Esophagus squamous epithelium (tissue), 5 donors: ENCODE measurements at regions not wholly inside any gene's neighbourhood (a gene's known extent, or its start where the extent isn't known, plus 50 kb on each side); places are given as distances from the start of the nearest gene placed in this dataset.

Source experiments
- DNase-seq: peaks from one replicate; lab custom pipeline; 2025; lab: John Stamatoyannopoulos, UW
- H3K27ac ChIP-seq, 4 donors: fragments of 200-600 bp; sonication (generic); one replicate each; pipeline ENCODE4 v1.5.1; 2016 to 2019; ENCODE audit warnings: mild to moderate bottlenecking in 1 of 4
- H3K27me3 ChIP-seq, 4 donors: fragments of 200-600 bp; sonication (generic); 1 replicate in 3 of 4; 2 replicates in 1 of 4; pipeline versions ENCODE4 v1.5.1 to v1.6.0; 2017 to 2021; ENCODE audit warnings: antibody characterized with exemption in 1 of 4
- H3K36me3 ChIP-seq, 3 donors: fragments of 200-600 bp; sonication (generic); one replicate each; pipeline ENCODE4 v1.5.1; 2016 to 2019
- H3K4me1 ChIP-seq, 3 donors: fragments of 200-600 bp; sonication (generic); one replicate each; pipeline ENCODE4 v1.5.1; 2017 to 2019
- H3K4me3 ChIP-seq, 4 donors: fragments of 200-600 bp; sonication (generic); 1 replicate in 3 of 4; 2 replicates in 1 of 4; pipeline ENCODE4 v1.5.1; 2016 to 2019; ENCODE audit warnings: mild to moderate bottlenecking in 2 of 4, moderate library complexity in 1 of 4
- H3K9me3 ChIP-seq, 3 donors: fragments of 200-600 bp; sonication (generic); one replicate each; pipeline ENCODE4 v1.5.1; 2016 to 2019
- POLR2A ChIP-seq, 4 donors: fragments of 450-650 bp; IDR thresholded peaks; one replicate each; pipeline ENCODE4 v1.6.1; 2017; ENCODE audit warnings: antibody characterized with exemption in 4 of 4, mild to moderate bottlenecking in 4 of 4, moderate library complexity in 3 of 4
- WGBS, 2 donors: methylation state at CpG; one replicate each; pipeline ENCODE4 v1.1.5; 2018; 5-methylcytosine and 5-hydroxymethylcytosine counted together
- intact Hi-C: fragments of 100-400 bp; cut with DNase I; formaldehyde crosslinking; loops from one replicate; pipeline ENCODE4 v1.15.0; 2022
- TF ChIP-seq, protein P1 (sequence below), 6 experiments: fragments of 450-650 bp in 4 of 6; fragments of 200-600 bp in 2 of 6; sonication (generic) in 2 of 6; IDR thresholded peaks; one replicate each; pipeline ENCODE4 v1.5.1; 2016 to 2019; ENCODE audit warnings: antibody characterized with exemption in 6 of 6, mild to moderate bottlenecking in 4 of 6, moderate library complexity in 4 of 6
- donor health status: DM: yes; HTN: yes; CAD: no.

DNA sequence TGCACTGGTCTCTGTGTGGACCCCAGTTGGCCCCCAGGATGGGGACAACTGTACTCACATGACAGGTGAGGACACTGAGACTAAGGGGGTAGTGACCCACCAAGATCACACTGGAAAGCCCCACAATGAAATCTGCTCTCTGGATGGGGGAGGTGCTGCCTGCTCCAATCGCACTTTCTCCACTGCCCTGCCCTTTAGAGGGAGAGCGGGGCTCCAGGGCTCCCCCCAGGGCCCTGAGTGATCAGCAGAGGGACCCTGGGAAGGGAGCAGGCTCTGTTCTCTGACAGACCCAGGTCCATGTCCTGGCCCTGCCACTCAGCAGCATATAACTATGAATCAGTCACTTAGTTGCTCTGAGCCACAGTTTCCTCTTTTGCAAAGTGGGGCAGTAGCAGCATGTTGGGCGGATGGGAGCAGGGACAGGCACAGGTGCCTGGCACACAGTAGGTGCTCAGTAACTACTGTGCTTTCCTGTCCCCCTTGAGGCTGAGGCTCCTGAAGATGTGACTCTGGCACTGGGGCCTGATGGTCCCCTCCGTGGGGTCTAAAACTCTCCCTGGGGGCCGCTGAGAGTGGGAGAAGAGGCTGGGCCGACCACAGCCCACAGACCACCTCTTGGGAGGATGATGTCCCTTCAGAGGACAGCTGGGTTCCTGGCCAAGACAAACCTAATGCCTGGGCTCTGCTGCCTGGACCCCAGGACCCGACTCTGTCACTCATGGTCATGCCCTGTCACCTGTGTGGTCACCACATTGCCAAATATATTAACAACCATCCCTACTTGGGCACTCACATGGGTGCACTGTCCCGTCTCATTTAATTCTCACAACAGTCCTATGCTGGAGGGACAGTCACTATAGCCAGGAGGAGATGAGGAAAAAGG is 222.7 kb downstream of the PTPRU start:
- TF ChIP-seq POLR2A (IDR thresholded peaks at IDR 0.05): no peak
- TF ChIP-seq, protein P1, sequence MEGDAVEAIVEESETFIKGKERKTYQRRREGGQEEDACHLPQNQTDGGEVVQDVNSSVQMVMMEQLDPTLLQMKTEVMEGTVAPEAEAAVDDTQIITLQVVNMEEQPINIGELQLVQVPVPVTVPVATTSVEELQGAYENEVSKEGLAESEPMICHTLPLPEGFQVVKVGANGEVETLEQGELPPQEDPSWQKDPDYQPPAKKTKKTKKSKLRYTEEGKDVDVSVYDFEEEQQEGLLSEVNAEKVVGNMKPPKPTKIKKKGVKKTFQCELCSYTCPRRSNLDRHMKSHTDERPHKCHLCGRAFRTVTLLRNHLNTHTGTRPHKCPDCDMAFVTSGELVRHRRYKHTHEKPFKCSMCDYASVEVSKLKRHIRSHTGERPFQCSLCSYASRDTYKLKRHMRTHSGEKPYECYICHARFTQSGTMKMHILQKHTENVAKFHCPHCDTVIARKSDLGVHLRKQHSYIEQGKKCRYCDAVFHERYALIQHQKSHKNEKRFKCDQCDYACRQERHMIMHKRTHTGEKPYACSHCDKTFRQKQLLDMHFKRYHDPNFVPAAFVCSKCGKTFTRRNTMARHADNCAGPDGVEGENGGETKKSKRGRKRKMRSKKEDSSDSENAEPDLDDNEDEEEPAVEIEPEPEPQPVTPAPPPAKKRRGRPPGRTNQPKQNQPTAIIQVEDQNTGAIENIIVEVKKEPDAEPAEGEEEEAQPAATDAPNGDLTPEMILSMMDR (IDR thresholded peaks at IDR 0.05): no peak
- no peak overlapping the region for H3K27ac ChIP-seq
- no peaks in the 10 kb centered on the region for H3K36me3 ChIP-seq
- intact Hi-C loops: no loop called here
- DNase-seq: no peak
- H3K4me3 ChIP-seq: no peak overlapping the region
- H3K27me3 ChIP-seq: peaks cover 0 to 46% (median 0%) of the 10 kb centered on the region in 4 donors
- no peaks in the 10 kb centered on the region for H3K4me1 ChIP-seq
- H3K9me3 ChIP-seq: no peaks in the 10 kb centered on the region
- WGBS, 2 donors: 56 to 57% methylated on average over 2 to 6 of the region's 8 CpGs

DNA sequence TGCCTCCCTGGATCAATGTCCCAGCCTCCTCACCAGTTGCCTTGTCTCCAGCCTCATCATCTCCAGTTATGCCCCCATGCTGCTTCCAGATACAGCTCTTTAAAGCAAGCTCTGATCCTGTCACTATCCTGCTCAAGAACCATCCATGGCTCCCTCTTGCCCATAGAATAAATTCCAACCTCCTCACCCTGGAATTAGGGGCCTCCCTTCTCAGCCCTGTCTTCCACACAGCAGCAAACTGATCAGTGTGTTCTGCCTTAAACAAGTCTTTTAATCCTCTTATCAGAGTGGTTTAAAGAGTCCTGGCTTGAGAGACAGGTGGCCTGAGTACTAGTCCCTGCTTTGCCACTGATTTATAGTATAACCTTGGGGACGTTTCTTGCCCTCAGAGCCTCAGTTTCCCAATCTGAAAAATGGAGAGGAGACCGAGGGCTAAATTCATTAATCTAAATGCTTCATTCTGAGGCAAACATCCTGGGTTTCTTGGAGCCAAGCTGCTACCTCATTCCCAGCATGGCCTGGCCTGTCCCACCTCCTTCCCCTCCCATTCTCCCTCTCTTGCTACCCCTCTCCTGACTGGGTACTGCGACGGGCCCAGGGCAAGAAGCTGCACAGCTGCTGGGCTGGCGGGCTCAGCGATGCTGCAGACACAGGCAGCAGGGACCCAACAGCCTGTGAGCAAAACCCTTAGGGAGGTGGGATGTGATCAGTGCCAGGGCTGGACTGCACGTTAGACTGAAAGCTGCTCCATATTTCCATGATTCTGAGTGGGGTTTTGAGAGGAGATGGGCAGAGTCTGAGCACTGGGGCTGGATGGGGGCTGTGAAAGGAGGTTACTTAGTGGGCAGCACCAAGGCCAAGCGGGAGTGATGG is 221.4 kb downstream of the PTPRU start:
- peaks cover 0 to 7% (median 0%) of the 10 kb centered on the region in 3 donors for H3K4me1 ChIP-seq
- TF ChIP-seq, protein P1 (IDR thresholded peaks at IDR 0.05): no peak
- no peak for TF ChIP-seq POLR2A (IDR thresholded peaks at IDR 0.05)
- intact Hi-C loops: no loop called here
- H3K27me3 ChIP-seq: peaks cover 0 to 46% (median 0%) of the 10 kb centered on the region in 4 donors
- no peaks in the 10 kb centered on the region for H3K9me3 ChIP-seq
- no peak overlapping the region for H3K27ac ChIP-seq
- no peaks in the 10 kb centered on the region for H3K36me3 ChIP-seq
- no peak overlapping the region for H3K4me3 ChIP-seq
- no peak for DNase-seq
- WGBS, 2 donors: 40 to 42% methylated on average over 4 of the region's 8 CpGs

DNA sequence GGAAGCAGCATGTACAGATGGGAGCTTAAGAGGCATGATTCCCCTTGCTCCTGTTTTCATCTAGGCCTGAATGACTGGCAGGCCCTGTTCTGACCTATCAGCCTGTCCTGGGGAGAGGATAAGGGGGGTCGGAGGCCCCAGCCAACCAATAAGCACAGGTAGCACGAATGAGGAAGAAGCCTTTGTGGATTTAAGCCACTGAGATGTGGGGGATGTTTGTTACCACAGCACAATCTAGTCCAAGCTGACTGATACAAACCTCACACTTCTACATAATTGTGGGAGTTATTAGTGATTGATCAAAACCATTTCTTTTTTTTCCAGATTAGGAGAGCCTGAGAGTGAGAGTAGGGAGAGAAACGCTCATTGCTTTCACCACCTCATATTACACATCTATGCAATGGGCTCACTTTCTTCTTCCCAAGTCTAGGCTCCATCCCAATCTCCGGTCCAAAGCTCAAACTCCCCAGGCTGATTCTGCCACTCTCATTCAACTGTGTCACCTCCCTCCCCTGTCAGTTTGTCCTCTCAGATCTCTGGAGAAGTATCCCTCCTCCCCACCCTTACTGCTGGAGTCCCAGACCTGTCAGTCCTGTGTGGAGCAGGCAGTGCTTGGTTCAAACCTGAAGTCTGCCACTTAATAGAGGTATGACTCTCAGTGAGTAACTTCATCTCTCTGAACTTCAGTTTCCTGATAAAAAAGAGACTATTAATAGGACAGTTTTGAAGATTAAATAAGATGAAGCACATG is 220.5 kb downstream of the PTPRU start:
- TF ChIP-seq, protein P1 (IDR thresholded peaks at IDR 0.05): no peak
- no peak for TF ChIP-seq POLR2A (IDR thresholded peaks at IDR 0.05)
- intact Hi-C loops: no loop called here
- Histone ChIP-seq H3K9me3 (no peaks in the 10 kb centered on the region), H3K27ac (no peak overlapping the region), H3K4me3 (no peak overlapping the region), H3K4me1 (peaks cover 0 to 7% (median 0%) of the 10 kb centered on the region in 3 donors), H3K27me3 (peaks cover 0 to 46% (median 0%) of the 10 kb centered on the region in 4 donors), H3K36me3 (no peaks in the 10 kb centered on the region)
- WGBS, 2 donors: 79 to 85% methylated on average over 2 to 4 of the region's 4 CpGs
- no peak for DNase-seq

DNA sequence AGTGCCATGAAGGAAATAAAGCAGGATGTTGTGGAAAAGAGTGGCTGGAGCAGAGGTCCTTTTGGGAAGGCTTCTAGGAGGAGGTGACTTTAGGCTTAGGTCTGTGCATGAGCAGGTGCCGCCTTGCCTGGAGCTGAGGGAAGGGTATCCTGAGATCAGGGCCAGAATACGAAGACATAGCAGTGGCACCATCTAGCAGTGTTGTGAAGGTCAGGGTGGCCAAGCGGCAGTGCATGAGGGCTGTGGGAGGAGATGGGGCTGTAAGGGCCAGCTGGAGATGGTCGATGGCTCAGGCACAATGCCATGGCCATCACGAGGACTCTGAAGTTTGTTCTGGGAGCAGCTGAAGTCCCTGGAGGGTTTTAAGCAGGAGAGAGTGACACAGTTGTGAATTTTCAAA is 219.5 kb downstream of the PTPRU start:
- no peak for TF ChIP-seq POLR2A (IDR thresholded peaks at IDR 0.05)
- TF ChIP-seq, protein P1 (IDR thresholded peaks at IDR 0.05): no peak
- Histone ChIP-seq H3K4me3 (no peak overlapping the region), H3K9me3 (no peaks in the 10 kb centered on the region), H3K36me3 (no peaks in the 10 kb centered on the region), H3K4me1 (peaks cover 0 to 7% (median 0%) of the 10 kb centered on the region in 3 donors), H3K27ac (no peak overlapping the region), H3K27me3 (peaks cover 0 to 46% (median 0%) of the 10 kb centered on the region in 4 donors)
- WGBS, 2 donors: 72 to 82% methylated on average over 5 of the region's 5 CpGs
- intact Hi-C loops: no loop called here
- no peak for DNase-seq
